OCI-LY3 (cell line): ENCODE measurements at regions not wholly inside any gene's neighbourhood (a gene's known extent, or its start where the extent isn't known, plus 50 kb on each side); places are given as distances from the start of the nearest gene placed in this dataset.

Experiments used
- CTCF ChIP-seq: fragments of 200-600, 300-600 bp; sonication (generic); IDR thresholded peaks from 2 replicates; pipeline ENCODE4 v1.5.1; 2014; ENCODE audit warnings: antibody characterized with exemption, low read length, low read depth
- EZH2phosphoT487 ChIP-seq: fragments of 200-600 bp; shearing (Covaris generic); IDR thresholded peaks from 2 replicates; pipeline ENCODE4 v1.6.1; 2018; ENCODE audit warnings: antibody characterized with exemption, mixed run types, low read depth

- TF ChIP-seq CTCF (no peak), EZH2phosphoT487 (no peak)
Measured at GRCh38 chr2:217553202-217553601, 449.6 kb downstream of the TNS1 start.
